SK-N-SH (cell line): ENCODE measurements at regions not wholly inside any gene's neighbourhood (a gene's known extent, or its start where the extent isn't known, plus 50 kb on each side); places are given as distances from the start of the nearest gene placed in this dataset.

Experiments used
- CTCF ChIA-PET: fragments of 300-600, 350-600 bp; formaldehyde crosslinking; extraction: SDS; loops from one replicate; lab custom pipeline; 2021; lab: Yijun Ruan, JAX
- POLR2A ChIA-PET: fragments of 350-600 bp; sonication (Branson Sonifier 250); formaldehyde crosslinking; extraction: SDS; loops from one replicate; lab custom pipeline; 2020; ENCODE audit warnings: antibody characterized with exemption, inconsistent platforms; lab: Yijun Ruan, JAX
- DNase-seq: peaks from one replicate; pipeline ENCODE4 v3.0.0; 2012
- H2AFZ ChIP-seq: fragments of 200-600 bp; sonication (generic); 2 replicates; pipeline ENCODE4 v1.8.1; 2016; ENCODE audit warnings: antibody characterized with exemption, mild to moderate bottlenecking, low read depth
- H3F3A ChIP-seq: fragments of 200-600 bp; sonication (generic); replicated peaks from 2 replicates; pipeline ENCODE3; 2016; ENCODE audit warnings: antibody characterized with exemption, mild to moderate bottlenecking; ENCODE audit not compliant: insufficient read depth
- H3K27ac ChIP-seq, 2 experiments: fragments of 200-500 bp in 1 of 2; fragments of 200-600 bp in 1 of 2; sonication (Bioruptor generic) in 1 of 2; sonication (generic), shearing (Covaris generic) in 1 of 2; 2 replicates each; pipeline versions ENCODE4 v1.5.1 to v1.6.1; 2014 to 2016; ENCODE audit warnings: low read depth in 2 of 2, inconsistent platforms in 1 of 2, low read length in 1 of 2, mild to moderate bottlenecking in 1 of 2, mixed read lengths in 1 of 2
- H3K27me3 ChIP-seq: fragments of 200-600 bp; sonication (generic), shearing (Covaris generic); 2 replicates; pipeline ENCODE4 v1.6.1; 2016; ENCODE audit warnings: mixed run types; ENCODE audit not compliant: insufficient read depth
- H3K36me3 ChIP-seq, 2 experiments: fragments of 200-500 bp in 1 of 2; fragments of 200-600 bp in 1 of 2; sonication (Bioruptor generic) in 1 of 2; sonication (generic) in 1 of 2; replicated peaks in 1 of 2; 2 replicates each; pipeline versions ENCODE3 to v1.5.1; 2014 to 2016; ENCODE audit warnings: low read length in 1 of 2, mild to moderate bottlenecking in 1 of 2; ENCODE audit not compliant: insufficient read depth in 2 of 2, control insufficient read depth in 1 of 2
- H3K4me1 ChIP-seq, 2 experiments: fragments of 200-500 bp in 1 of 2; fragments of 200-600 bp in 1 of 2; sonication (Bioruptor generic) in 1 of 2; sonication (generic), shearing (Covaris generic) in 1 of 2; 2 replicates each; pipeline versions ENCODE4 v1.5.1 to v1.6.1; 2014 to 2016; ENCODE audit warnings: low read depth in 1 of 2, low read length in 1 of 2, mixed run types in 1 of 2; ENCODE audit not compliant: insufficient read depth in 2 of 2, control insufficient read depth in 1 of 2
- H3K4me2 ChIP-seq: fragments of 200-600 bp; sonication (generic), shearing (Covaris generic); 2 replicates; pipeline ENCODE4 v1.6.1; 2017; ENCODE audit warnings: mixed run types
- H3K4me3 ChIP-seq, 2 experiments: fragments of 200-500 bp in 1 of 2; fragments of 200-600 bp in 1 of 2; sonication (Bioruptor generic) in 1 of 2; sonication (generic), shearing (Covaris generic) in 1 of 2; 2 replicates each; pipeline versions ENCODE4 v1.5.1 to v1.8.1; 2014 to 2016; ENCODE audit warnings: low read depth in 2 of 2, inconsistent platforms in 1 of 2, low read length in 1 of 2, mild to moderate bottlenecking in 1 of 2, mixed read lengths in 1 of 2, moderate library complexity in 1 of 2
- H3K79me2 ChIP-seq: fragments of 200-600 bp; sonication (generic); 2 replicates; pipeline ENCODE4 v1.8.1; 2017; ENCODE audit warnings: mild to moderate bottlenecking; ENCODE audit not compliant: insufficient read depth
- H3K9ac ChIP-seq: fragments of 200-600 bp; sonication (generic); 2 replicates; pipeline ENCODE4 v1.6.1; 2017; ENCODE audit warnings: mixed run types
- H3K9me2 ChIP-seq: fragments of 200-600 bp; sonication (generic); 2 replicates; pipeline ENCODE4 v1.6.1; 2017; ENCODE audit warnings: mixed run types
- H3K9me3 ChIP-seq: fragments of 200-600 bp; sonication (generic); 2 replicates; pipeline ENCODE4 v1.6.1; 2017; ENCODE audit warnings: mixed run types, mild to moderate bottlenecking, moderate library complexity
- H4K20me1 ChIP-seq: fragments of 200-600 bp; sonication (generic); 2 replicates; pipeline ENCODE4 v1.6.1; 2017; ENCODE audit warnings: mild to moderate bottlenecking, mixed run types; ENCODE audit not compliant: insufficient read depth
- CHD2 ChIP-seq: fragments of 150-350 bp; IDR thresholded peaks from 2 replicates; pipeline ENCODE4 v1.6.1; 2018; ENCODE audit warnings: low read length; ENCODE audit not compliant: partially characterized antibody
- ELF1 ChIP-seq: IDR thresholded peaks from 2 replicates; pipeline ENCODE4 v1.4.0; 2012
- EP300 ChIP-seq, 2 experiments: IDR thresholded peaks; 2 replicates each; pipeline versions ENCODE4 v1.4.0 to v1.6.1; 2012; ENCODE audit warnings: borderline replicate concordance in 1 of 2, low read depth in 1 of 2, low read length in 1 of 2
- EZH2phosphoT487 ChIP-seq: fragments of 200-600 bp; sonication (generic); IDR thresholded peaks from 2 replicates; pipeline ENCODE4 v1.6.1; 2017; ENCODE audit warnings: low read depth, mixed run types, mild to moderate bottlenecking, antibody characterized with exemption, moderate library complexity, borderline replicate concordance
- FOSL2 ChIP-seq: IDR thresholded peaks from 2 replicates; pipeline ENCODE4 v1.4.0; 2012; ENCODE audit warnings: low read depth, mild to moderate bottlenecking, moderate library complexity, borderline replicate concordance
- FOXJ3 ChIP-seq: sonication (generic); formaldehyde crosslinking; IDR thresholded peaks from 2 replicates; pipeline ENCODE4 v1.5.1; 2020; ENCODE audit warnings: mild to moderate bottlenecking, missing genetic modification reagents
- FOXM1 ChIP-seq: IDR thresholded peaks from 2 replicates; pipeline ENCODE4 v1.4.0; 2012; ENCODE audit warnings: low read depth, mild to moderate bottlenecking
- GATA2 ChIP-seq: sonication (generic); formaldehyde crosslinking; IDR thresholded peaks from 2 replicates; pipeline ENCODE4 v1.5.0; 2020; ENCODE audit warnings: mild to moderate bottlenecking, missing genetic modification reagents
- JUND ChIP-seq: IDR thresholded peaks from 2 replicates; pipeline ENCODE4 v1.4.0; 2012
- NFIC ChIP-seq: IDR thresholded peaks from 2 replicates; pipeline ENCODE4 v1.4.0; 2012; ENCODE audit warnings: borderline replicate concordance
- NRF1 ChIP-seq: IDR thresholded peaks from 2 replicates; pipeline ENCODE4 v1.6.1; 2012; ENCODE audit warnings: low read depth, mild to moderate bottlenecking, low read length
- RAD21 ChIP-seq: IDR thresholded peaks from 2 replicates; pipeline ENCODE4 v1.6.1; 2012; ENCODE audit warnings: mild to moderate bottlenecking, low read length
- RXRA ChIP-seq: IDR thresholded peaks from 2 replicates; pipeline ENCODE4 v1.4.0; 2012; ENCODE audit warnings: low read depth, mild to moderate bottlenecking, borderline replicate concordance
- SIN3A ChIP-seq: IDR thresholded peaks from 2 replicates; pipeline ENCODE4 v1.6.1; 2012; ENCODE audit warnings: low read depth, mild to moderate bottlenecking, low read length, moderate library complexity, borderline replicate concordance
- SMC3 ChIP-seq: IDR thresholded peaks from 2 replicates; pipeline ENCODE4 v1.6.1; 2012; ENCODE audit warnings: low read depth, low read length, improper control_type of control experiment
- TAF1 ChIP-seq: IDR thresholded peaks from 2 replicates; pipeline ENCODE4 v1.6.1; 2012; ENCODE audit warnings: low read depth, mild to moderate bottlenecking, low read length, moderate library complexity, borderline replicate concordance
- TCF12 ChIP-seq: IDR thresholded peaks from 2 replicates; pipeline ENCODE4 v1.4.0; 2012
- YY1 ChIP-seq: IDR thresholded peaks from 2 replicates; pipeline ENCODE4 v1.4.0; 2012; ENCODE audit warnings: low read depth, mild to moderate bottlenecking
- WGBS: methylation state at CpG from one replicate; pipeline ENCODE4 v1.1.6; 2017; ENCODE audit warnings: low lambda C conversion rate; 5-methylcytosine and 5-hydroxymethylcytosine counted together
- TF ChIP-seq, protein P1 (sequence below): IDR thresholded peaks from 2 replicates; pipeline ENCODE4 v1.4.0; 2012; ENCODE audit warnings: low read depth
- TF ChIP-seq, protein P2 (sequence below): IDR thresholded peaks from 2 replicates; pipeline ENCODE4 v1.4.0; 2012; ENCODE audit warnings: low read depth, borderline replicate concordance
- TF ChIP-seq, protein P3 (sequence below): fragments of 200-600 bp; sonication (generic); IDR thresholded peaks from 2 replicates; pipeline ENCODE4 v1.6.1; 2017; ENCODE audit warnings: antibody characterized with exemption, mild to moderate bottlenecking, moderate library complexity

DNA sequence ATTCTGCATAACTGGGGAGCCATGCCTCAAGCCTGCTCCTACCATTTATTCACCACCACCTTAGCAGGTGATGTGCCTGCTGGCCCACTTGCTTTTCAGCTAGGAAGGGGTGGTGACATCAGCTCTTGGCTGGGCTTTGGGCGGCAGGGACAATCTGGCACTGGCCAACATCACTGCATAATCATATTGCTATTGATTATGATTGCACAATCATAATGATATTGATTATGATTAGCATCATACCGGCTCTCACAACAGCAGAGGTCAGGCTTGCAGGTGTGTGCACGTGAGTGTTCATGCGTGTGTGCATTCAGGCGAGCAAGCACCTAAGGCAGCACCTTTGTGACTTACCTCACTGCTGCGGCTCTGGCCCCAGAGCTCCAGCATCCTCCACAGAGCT is 273.8 kb downstream of the AJAP1 start (continued):
- TF ChIP-seq NRF1 (no peak), CHD2 (no peak), FOXM1 (no peak)
- TF ChIP-seq, all 33 proteins: peak for 0

DNA sequence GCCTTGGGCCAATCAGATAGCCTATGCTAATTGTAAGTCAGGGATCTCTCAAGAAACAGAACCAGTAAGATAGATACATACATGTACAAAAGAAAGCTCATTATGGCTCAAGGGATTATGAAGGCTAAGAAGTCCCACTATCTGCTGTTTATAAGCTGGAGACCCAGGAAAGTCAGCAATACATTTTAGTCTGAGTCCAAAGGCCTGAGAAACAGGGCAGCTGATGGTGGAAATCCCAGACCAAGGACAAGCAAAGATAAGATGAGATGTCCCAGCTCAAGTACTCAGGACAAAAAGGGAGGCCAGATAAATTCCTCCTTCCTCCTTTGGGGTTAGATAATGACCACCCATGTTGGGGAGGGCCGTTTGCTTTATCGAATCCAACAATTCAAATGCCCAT is 269.9 kb downstream of the AJAP1 start:
- POLR2A ChIA-PET, result no interaction called here
- Histone ChIP-seq H3K4me3 (no peak overlapping the region), H3K79me2 (no peaks in the 10 kb centered on the region), H3K4me2 (no peak overlapping the region), H2AFZ (no peak overlapping the region), H3K27me3 (no peaks in the 10 kb centered on the region), H3K36me3 (no peaks in the 10 kb centered on the region), H3K9ac (no peak overlapping the region), H3K9me2 (no peaks in the 10 kb centered on the region), H3K27ac (no peak overlapping the region), H3K4me1 (no peaks in the 10 kb centered on the region; a peak in 1 of 4 replicates), H4K20me1 (no peaks in the 10 kb centered on the region), H3K9me3 (no peaks in the 10 kb centered on the region), H3F3A (no peaks in the 10 kb centered on the region)
- WGBS, result 10% methylated on average over 2 of the region's 2 CpGs
- CTCF ChIA-PET, result interaction anchor here (1.5 kb wide), 1 partner anchor 268 kb away, joined by 4 read pairs; no protein-coding TSS in a partner anchor
- no peak for TF ChIP-seq FOXJ3 (CRISPR knock-in tag)
- no peak for TF ChIP-seq FOXM1
- no peak for TF ChIP-seq EP300 (IDR thresholded peaks at IDR 0.05; ENCODE audit: borderline replicate concordance in 1 of 2, low read depth in 1 of 2, low read length in 1 of 2)
- no peak for TF ChIP-seq YY1
- TF ChIP-seq TCF12, result no peak
- no peak for DNase-seq

DNA sequence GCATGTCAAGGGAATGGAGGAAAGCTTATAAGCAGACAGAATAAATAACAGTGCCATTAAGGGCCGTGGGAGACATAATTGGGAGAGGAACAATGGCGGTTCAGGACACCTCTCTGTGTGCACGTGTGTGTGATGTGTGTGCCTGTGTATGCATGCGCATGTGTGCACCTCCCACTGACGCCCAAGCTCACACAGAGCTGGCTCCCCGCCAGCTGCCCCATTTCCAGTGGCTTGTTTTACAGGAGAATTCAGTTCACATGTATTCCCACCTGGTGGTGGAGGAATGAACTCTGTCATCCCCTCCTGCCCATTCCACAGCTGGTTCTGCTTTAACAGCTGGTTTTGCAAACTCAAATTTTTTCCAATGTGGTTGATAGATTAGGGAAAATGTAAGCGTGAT is 262.2 kb downstream of the AJAP1 start:
- WGBS, result 19% methylated on average over 6 of the region's 7 CpGs
- no peaks in the 10 kb centered on the region for H3F3A ChIP-seq
- no peak for TF ChIP-seq TAF1
- TF ChIP-seq, protein P1, sequence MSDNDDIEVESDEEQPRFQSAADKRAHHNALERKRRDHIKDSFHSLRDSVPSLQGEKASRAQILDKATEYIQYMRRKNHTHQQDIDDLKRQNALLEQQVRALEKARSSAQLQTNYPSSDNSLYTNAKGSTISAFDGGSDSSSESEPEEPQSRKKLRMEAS, result no peak
- TF ChIP-seq, protein P2, sequence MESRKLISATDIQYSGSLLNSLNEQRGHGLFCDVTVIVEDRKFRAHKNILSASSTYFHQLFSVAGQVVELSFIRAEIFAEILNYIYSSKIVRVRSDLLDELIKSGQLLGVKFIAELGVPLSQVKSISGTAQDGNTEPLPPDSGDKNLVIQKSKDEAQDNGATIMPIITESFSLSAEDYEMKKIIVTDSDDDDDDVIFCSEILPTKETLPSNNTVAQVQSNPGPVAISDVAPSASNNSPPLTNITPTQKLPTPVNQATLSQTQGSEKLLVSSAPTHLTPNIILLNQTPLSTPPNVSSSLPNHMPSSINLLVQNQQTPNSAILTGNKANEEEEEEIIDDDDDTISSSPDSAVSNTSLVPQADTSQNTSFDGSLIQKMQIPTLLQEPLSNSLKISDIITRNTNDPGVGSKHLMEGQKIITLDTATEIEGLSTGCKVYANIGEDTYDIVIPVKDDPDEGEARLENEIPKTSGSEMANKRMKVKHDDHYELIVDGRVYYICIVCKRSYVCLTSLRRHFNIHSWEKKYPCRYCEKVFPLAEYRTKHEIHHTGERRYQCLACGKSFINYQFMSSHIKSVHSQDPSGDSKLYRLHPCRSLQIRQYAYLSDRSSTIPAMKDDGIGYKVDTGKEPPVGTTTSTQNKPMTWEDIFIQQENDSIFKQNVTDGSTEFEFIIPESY, result no peak
- no peak for TF ChIP-seq SIN3A
- no peak for TF ChIP-seq YY1
- no peak for TF ChIP-seq SMC3
- TF ChIP-seq NFIC, result no peak
- TF ChIP-seq FOSL2, result no peak
- TF ChIP-seq, protein P3, sequence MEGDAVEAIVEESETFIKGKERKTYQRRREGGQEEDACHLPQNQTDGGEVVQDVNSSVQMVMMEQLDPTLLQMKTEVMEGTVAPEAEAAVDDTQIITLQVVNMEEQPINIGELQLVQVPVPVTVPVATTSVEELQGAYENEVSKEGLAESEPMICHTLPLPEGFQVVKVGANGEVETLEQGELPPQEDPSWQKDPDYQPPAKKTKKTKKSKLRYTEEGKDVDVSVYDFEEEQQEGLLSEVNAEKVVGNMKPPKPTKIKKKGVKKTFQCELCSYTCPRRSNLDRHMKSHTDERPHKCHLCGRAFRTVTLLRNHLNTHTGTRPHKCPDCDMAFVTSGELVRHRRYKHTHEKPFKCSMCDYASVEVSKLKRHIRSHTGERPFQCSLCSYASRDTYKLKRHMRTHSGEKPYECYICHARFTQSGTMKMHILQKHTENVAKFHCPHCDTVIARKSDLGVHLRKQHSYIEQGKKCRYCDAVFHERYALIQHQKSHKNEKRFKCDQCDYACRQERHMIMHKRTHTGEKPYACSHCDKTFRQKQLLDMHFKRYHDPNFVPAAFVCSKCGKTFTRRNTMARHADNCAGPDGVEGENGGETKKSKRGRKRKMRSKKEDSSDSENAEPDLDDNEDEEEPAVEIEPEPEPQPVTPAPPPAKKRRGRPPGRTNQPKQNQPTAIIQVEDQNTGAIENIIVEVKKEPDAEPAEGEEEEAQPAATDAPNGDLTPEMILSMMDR, result no peak
- no peak for TF ChIP-seq TCF12
- no peak for TF ChIP-seq JUND
- no peak for TF ChIP-seq GATA2 (CRISPR knock-in tag)
- TF ChIP-seq ELF1, result no peak
- no peak for TF ChIP-seq EP300 (IDR thresholded peaks at IDR 0.05; ENCODE audit: borderline replicate concordance in 1 of 2, low read depth in 1 of 2, low read length in 1 of 2)
- TF ChIP-seq RAD21, result no peak
- TF ChIP-seq EZH2phosphoT487, result no peak
- TF ChIP-seq RXRA, result no peak
- no peak for TF ChIP-seq NRF1
- TF ChIP-seq, all 33 proteins: peak for 0

More for the DNA sequence above, 262.2 kb downstream of the AJAP1 start:
- Histone ChIP-seq H3K27ac (no peak overlapping the region), H3K9me3 (no peaks in the 10 kb centered on the region), H3K36me3 (no peaks in the 10 kb centered on the region), H2AFZ (no peak overlapping the region), H3K4me1 (no peaks in the 10 kb centered on the region), H3K9me2 (no peaks in the 10 kb centered on the region), H3K4me2 (no peak overlapping the region), H3K4me3 (no peak overlapping the region), H3K27me3 (no peaks in the 10 kb centered on the region), H3K79me2 (no peaks in the 10 kb centered on the region), H3K9ac (no peak overlapping the region), H4K20me1 (no peaks in the 10 kb centered on the region)
- no peak for DNase-seq
- POLR2A ChIA-PET, result no interaction called here
- CTCF ChIA-PET, result interaction anchor here (1.0 kb wide), 1 partner anchor 9 kb away, joined by 4 read pairs; no protein-coding TSS in a partner anchor
